AG04449 (cell line): ENCODE measurements at regions not wholly inside any gene's neighbourhood (a gene's known extent, or its start where the extent isn't known, plus 50 kb on each side); places are given as distances from the start of the nearest gene placed in this dataset.

ENCODE experiments used
- CTCF ChIA-PET: fragments of 350-600 bp; formaldehyde crosslinking; extraction: SDS; loops from one replicate; lab custom pipeline; 2021; ENCODE audit warnings: antibody characterized with exemption; lab: Yijun Ruan, JAX
- POLR2A ChIA-PET: fragments of 400-600, 350-600 bp; formaldehyde crosslinking; extraction: SDS; loops from one replicate; lab custom pipeline; 2020; ENCODE audit warnings: antibody characterized with exemption, inconsistent platforms; lab: Yijun Ruan, JAX
- DNase-seq: peaks from one replicate; pipeline ENCODE4 v3.0.0-alpha.2; 2010; ENCODE audit warnings: low read depth, low spot score
- H3K4me3 ChIP-seq: 2 replicates; pipeline ENCODE4 v1.5.1; 2011; ENCODE audit warnings: low read depth, mild to moderate bottlenecking, control low read depth, low read length
- TF ChIP-seq, protein P1 (sequence below): IDR thresholded peaks from one replicate; pipeline ENCODE4 v1.5.1; 2011; ENCODE audit warnings: mild to moderate bottlenecking, moderate library complexity, low read length, control low read depth, inconsistent platforms; ENCODE audit not compliant: insufficient read depth; ENCODE audit errors: missing control alignments

- ChIA-PET POLR2A (no interaction called here), CTCF (no interaction called here)
- TF ChIP-seq, protein P1, sequence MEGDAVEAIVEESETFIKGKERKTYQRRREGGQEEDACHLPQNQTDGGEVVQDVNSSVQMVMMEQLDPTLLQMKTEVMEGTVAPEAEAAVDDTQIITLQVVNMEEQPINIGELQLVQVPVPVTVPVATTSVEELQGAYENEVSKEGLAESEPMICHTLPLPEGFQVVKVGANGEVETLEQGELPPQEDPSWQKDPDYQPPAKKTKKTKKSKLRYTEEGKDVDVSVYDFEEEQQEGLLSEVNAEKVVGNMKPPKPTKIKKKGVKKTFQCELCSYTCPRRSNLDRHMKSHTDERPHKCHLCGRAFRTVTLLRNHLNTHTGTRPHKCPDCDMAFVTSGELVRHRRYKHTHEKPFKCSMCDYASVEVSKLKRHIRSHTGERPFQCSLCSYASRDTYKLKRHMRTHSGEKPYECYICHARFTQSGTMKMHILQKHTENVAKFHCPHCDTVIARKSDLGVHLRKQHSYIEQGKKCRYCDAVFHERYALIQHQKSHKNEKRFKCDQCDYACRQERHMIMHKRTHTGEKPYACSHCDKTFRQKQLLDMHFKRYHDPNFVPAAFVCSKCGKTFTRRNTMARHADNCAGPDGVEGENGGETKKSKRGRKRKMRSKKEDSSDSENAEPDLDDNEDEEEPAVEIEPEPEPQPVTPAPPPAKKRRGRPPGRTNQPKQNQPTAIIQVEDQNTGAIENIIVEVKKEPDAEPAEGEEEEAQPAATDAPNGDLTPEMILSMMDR, result no peak
- H3K4me3 ChIP-seq, result no peak overlapping the region
- DNase-seq, result no peak
Observed at GRCh38 chr7:27395626-27396025, 153.0 kb downstream of the EVX1 start.

GRCh38 chr7:27397503-27397902 lies 154.9 kb downstream of the EVX1 start:
- DNase-seq, result no peak
- ChIA-PET POLR2A (no interaction called here), CTCF (no interaction called here)
- TF ChIP-seq, protein P1, result no peak
- H3K4me3 ChIP-seq, result no peak overlapping the region

DNA sequence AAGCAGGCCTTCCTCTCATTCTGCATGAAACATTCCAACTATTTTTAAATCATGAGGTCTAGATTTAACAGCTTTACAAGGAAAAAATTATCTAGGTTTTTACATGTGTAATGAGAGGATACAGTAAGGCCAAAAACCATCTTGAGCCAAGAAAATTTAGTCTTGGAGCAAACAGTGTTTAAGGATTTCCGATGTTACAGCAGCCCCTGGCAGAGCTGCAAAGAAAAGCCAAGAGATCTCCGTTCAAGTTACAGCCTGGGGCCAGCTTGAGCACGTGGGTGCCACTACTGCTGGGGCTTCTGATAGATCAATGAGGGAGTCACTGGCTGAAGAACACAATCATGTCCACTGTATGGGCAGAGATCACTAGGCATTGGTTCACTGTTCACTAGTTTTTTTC lies 156.2 kb downstream of the EVX1 start:
- ChIA-PET POLR2A (no interaction called here), CTCF (no interaction called here)
- TF ChIP-seq, protein P1, result no peak

GRCh38 chr7:27399791-27400567 lies 157.4 kb downstream of the EVX1 start:
- no peak overlapping the region for H3K4me3 ChIP-seq
- CTCF ChIA-PET, result no interaction called here
- POLR2A ChIA-PET, result no interaction called here
- TF ChIP-seq, protein P1, result no peak
- DNase-seq, result no peak

More for the DNA sequence above, 156.2 kb downstream of the EVX1 start:
- H3K4me3 ChIP-seq, result no peak overlapping the region
- no peak for DNase-seq

GRCh38 chr7:27405780-27406179 lies 163.2 kb downstream of the EVX1 start:
- H3K4me3 ChIP-seq, result no peak overlapping the region
- ChIA-PET CTCF (no interaction called here), POLR2A (no interaction called here)
- DNase-seq, result no peak
- TF ChIP-seq, protein P1, result no peak

DNA sequence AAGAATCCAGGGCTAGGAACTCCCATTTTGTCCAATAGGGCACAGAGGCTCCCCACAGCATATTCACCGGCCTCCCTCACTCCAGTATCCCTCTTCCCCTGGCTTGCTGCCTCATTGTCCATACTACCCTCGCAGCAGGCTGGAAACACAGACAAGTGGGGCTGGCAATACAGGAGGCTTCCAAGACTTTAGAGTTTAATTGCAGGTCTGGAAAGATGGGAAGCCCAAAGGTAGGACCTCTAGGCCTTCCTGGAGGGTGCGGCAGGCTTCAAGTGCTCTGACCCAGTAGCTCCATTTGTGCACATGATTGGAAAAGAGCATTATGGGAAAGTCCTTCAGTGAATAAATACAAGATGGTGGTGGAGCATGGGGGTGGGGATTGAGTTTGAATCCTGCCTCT lies 166.7 kb downstream of the EVX1 start:
- ChIA-PET CTCF (no interaction called here), POLR2A (no interaction called here)
- no peak overlapping the region for H3K4me3 ChIP-seq
- DNase-seq, result no peak
- TF ChIP-seq, protein P1, result no peak
